22Rv1 (cell line): ENCODE measurements at regions not wholly inside any gene's neighbourhood (a gene's known extent, or its start where the extent isn't known, plus 50 kb on each side); places are given as distances from the start of the nearest gene placed in this dataset.

Experiments
- H3K27ac ChIP-seq: fragments of 450-650 bp; 2 replicates; pipeline ENCODE4 v1.5.1; 2017
- ZFX ChIP-seq: fragments of 450-650 bp; IDR thresholded peaks from 2 replicates; pipeline ENCODE4 v1.6.1; 2017; ENCODE audit warnings: antibody characterized with exemption, borderline replicate concordance
- TF ChIP-seq, protein P1 (sequence below): fragments of 450-650 bp; IDR thresholded peaks from 2 replicates; pipeline ENCODE4 v1.5.1; 2017; ENCODE audit warnings: mild to moderate bottlenecking

DNA sequence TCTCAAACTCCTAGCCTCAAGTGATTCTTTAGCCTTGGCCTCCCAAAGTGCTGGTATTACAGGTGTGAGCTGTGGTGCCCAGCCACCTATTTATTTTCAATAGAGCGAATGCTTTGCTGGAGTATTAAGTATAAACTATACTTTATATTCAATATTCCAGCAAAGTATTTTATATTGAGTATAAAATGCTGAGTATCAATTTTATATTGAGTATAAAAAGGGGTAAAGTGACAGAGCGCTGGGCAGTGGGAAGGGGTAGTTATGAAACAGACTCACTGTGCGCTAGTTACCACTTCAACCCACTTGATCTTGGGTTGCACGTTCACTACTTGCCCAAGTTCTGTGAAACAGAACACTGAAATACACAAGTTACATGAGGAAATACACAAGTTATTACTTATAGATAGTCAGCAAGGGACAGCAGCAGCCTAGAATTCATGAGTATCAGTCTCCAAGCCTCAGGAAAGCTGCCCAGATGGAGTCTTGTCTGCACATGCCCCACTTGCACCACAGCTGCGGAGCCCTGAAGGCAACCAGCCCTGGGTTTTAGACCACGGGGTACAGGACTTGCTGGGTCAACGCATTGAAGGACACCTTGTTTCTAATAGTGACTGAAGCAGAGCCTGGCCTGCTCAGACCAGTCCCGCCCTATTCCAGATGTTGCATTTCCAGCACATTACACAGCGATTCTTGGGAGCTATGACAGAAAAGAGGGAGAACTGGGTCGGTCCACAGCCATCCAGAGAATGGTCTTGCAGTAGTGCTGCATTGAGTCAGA, 51.6 kb upstream of the SYT13 start:
- no peak for TF ChIP-seq ZFX
- TF ChIP-seq, protein P1, sequence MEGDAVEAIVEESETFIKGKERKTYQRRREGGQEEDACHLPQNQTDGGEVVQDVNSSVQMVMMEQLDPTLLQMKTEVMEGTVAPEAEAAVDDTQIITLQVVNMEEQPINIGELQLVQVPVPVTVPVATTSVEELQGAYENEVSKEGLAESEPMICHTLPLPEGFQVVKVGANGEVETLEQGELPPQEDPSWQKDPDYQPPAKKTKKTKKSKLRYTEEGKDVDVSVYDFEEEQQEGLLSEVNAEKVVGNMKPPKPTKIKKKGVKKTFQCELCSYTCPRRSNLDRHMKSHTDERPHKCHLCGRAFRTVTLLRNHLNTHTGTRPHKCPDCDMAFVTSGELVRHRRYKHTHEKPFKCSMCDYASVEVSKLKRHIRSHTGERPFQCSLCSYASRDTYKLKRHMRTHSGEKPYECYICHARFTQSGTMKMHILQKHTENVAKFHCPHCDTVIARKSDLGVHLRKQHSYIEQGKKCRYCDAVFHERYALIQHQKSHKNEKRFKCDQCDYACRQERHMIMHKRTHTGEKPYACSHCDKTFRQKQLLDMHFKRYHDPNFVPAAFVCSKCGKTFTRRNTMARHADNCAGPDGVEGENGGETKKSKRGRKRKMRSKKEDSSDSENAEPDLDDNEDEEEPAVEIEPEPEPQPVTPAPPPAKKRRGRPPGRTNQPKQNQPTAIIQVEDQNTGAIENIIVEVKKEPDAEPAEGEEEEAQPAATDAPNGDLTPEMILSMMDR = no peak
- no peak overlapping the region for H3K27ac ChIP-seq

DNA sequence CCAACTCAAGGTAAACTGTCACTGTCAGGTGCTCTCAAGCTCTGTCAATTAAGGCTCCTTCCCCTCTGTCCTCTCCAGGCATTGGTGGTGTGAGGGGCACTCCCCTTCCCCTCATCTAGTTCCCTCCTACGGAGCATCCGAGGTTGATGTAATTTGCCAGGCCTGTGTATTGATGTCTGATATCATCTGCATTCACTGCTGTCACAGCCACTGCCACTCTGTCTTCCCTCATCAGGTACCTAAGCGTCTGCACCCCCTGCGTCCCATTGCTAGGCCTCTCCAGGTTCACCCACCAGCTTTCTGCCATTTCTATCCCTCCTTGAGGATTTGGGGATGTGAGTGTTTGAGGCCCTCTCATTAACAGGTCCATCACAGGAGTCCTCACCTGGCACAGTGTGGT, 50.0 kb upstream of the SYT13 start:
- TF ChIP-seq, protein P1 = no peak
- TF ChIP-seq ZFX = no peak

More for the DNA sequence above, 50.0 kb upstream of the SYT13 start:
- H3K27ac ChIP-seq = no peak overlapping the region
